SK-N-MC (cell line): ENCODE measurements at regions not wholly inside any gene's neighbourhood (a gene's known extent, or its start where the extent isn't known, plus 50 kb on each side); places are given as distances from the start of the nearest gene placed in this dataset.
"Not testable (repeated sequence)": the region's sequence is repeated elsewhere in the genome, so short reads cannot be mapped to it uniquely, and the experiment has no call there.

Experiments used
- EZH2 ChIP-seq: fragments of 200-600 bp; sonication (generic); IDR thresholded peaks from one replicate; pipeline ENCODE4 v1.6.1; 2017; ENCODE audit warnings: antibody characterized with exemption
- FOXP2 ChIP-seq: optimal IDR thresholded peaks from 2 replicates; pipeline ENCODE3; 2011; ENCODE audit warnings: mild to moderate bottlenecking, moderate library complexity; ENCODE audit not compliant: insufficient read depth; ENCODE audit errors: extremely low read length, control extremely low read depth
- POLR2AphosphoS5 ChIP-seq: IDR thresholded peaks from 2 replicates; pipeline ENCODE4 v1.6.1; 2012; ENCODE audit warnings: mild to moderate bottlenecking, low read depth, low read length, borderline replicate concordance

DNA sequence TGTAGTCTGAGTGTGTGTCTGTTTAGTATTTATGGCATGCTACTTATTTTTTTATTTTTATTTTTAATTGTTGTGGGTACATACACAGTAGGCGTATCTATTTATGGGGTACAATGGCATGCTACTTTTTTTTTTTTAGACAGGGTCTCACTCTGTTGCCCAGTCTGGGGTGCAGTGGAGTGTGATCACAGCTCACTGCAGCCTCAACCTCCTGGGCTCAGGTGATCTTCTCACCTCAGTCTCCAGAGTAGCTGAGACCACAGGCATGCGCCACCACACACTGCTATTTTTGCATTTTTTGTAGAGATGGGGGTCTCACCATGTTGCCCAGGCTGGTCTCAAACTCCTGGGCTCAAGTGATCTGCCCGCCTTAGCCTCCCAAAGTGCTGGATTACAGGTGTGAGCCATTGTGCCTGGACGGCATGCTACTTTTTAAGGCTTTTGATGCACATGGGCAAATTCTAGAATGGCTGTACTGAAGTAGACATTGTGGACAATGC is 124.2 kb downstream of the KCNRG start:
- TF ChIP-seq EZH2, POLR2AphosphoS5, FOXP2: not testable (repeated sequence)
